Left lung (tissue), 4 donors: ENCODE measurements at regions not wholly inside any gene's neighbourhood (a gene's known extent, or its start where the extent isn't known, plus 50 kb on each side); places are given as distances from the start of the nearest gene placed in this dataset.
A peak's percentile ranks its signal among the peaks of the same experiment; 100 is the strongest.

ENCODE experiments used
- ATAC-seq: fragments of 200-7000 bp; cut with Tn5 transposase; one replicate; pipeline ENCODE4 v1.9.1; 2020; ENCODE audit warnings: moderate library complexity
- DNase-seq, 4 donors: peaks; one replicate each; pipeline ENCODE4 v3.0.0-alpha.2; 2013 to 2020
- H3K27ac ChIP-seq, 2 donors: fragments of 200-600 bp; sonication (generic) in 1 of 2; one replicate each; pipeline versions ENCODE4 v1.5.0 to v1.8.0; 2020 to 2021
- H3K27me3 ChIP-seq, 2 donors: fragments of 200-600 bp; sonication (generic) in 1 of 2; one replicate each; pipeline versions ENCODE4 v1.5.0 to v1.8.0; 2020 to 2021
- H3K36me3 ChIP-seq, 2 donors: fragments of 200-600 bp; sonication (generic) in 1 of 2; one replicate each; pipeline versions ENCODE4 v1.5.0 to v1.8.0; 2020 to 2021
- H3K4me1 ChIP-seq, 2 donors: fragments of 200-600 bp; one replicate each; pipeline ENCODE4 v1.8.0; 2021
- H3K4me3 ChIP-seq, 2 donors: fragments of 200-600 bp; sonication (generic) in 1 of 2; one replicate each; pipeline versions ENCODE4 v1.5.0 to v1.8.0; 2020 to 2021; ENCODE audit warnings: mild to moderate bottlenecking in 1 of 2
- H3K9me3 ChIP-seq, 2 donors: fragments of 200-600 bp; sonication (generic) in 1 of 2; one replicate each; pipeline versions ENCODE4 v1.5.0 to v1.8.0; 2020 to 2021
- CTCF ChIP-seq, 2 donors: fragments of 200-600 bp; sonication (generic) in 1 of 2; IDR thresholded peaks; one replicate each; pipeline versions ENCODE4 v1.5.0 to v1.8.0; 2021; ENCODE audit warnings: antibody characterized with exemption in 2 of 2
- intact Hi-C, 2 donors: fragments of 100-400 bp; cut with DNase I; formaldehyde crosslinking; loops; one replicate each; pipeline versions ENCODE4 v1.11.2 to v1.14.2; 2022
- donor health status: DM: no; HTN: yes; CAD: no.
- donor health status: DM: no; HTN: no; CAD: no.

- DNase-seq = peak in 2 of 4 donors; percentile 41 to 74
- peak; percentile 62 for ATAC-seq
- H3K4me1 ChIP-seq = peaks cover 0 to 14% of the 10 kb centered on the region in 2 donors
- H3K27ac ChIP-seq = no peak overlapping the region
- TF ChIP-seq CTCF (IDR thresholded peaks at IDR 0.05) = no peak
- intact Hi-C loops = no loop called here
- H3K4me3 ChIP-seq = no peak overlapping the region
- H3K36me3 ChIP-seq = no peaks in the 10 kb centered on the region
- peaks cover 0 to 11% of the 10 kb centered on the region in 2 donors for H3K27me3 ChIP-seq
- H3K9me3 ChIP-seq = no peaks in the 10 kb centered on the region
These were observed 64.4 kb upstream of the SFMBT2 start for GRCh38 chr10:7475046-7475911.

GRCh38 chr10:7474388-7474787 lies 63.6 kb upstream of the SFMBT2 start:
- H3K27ac ChIP-seq = no peak overlapping the region
- no peak for DNase-seq
- peaks cover 0 to 11% of the 10 kb centered on the region in 2 donors for H3K27me3 ChIP-seq
- no peak overlapping the region for H3K4me3 ChIP-seq
- intact Hi-C loops = no loop called here
- peaks cover 0 to 14% of the 10 kb centered on the region in 2 donors for H3K4me1 ChIP-seq
- no peak for TF ChIP-seq CTCF (IDR thresholded peaks at IDR 0.05)
- H3K36me3 ChIP-seq = no peaks in the 10 kb centered on the region
- no peaks in the 10 kb centered on the region for H3K9me3 ChIP-seq
- no peak for ATAC-seq

- intact Hi-C loops = no loop called here
- Histone ChIP-seq H3K36me3 (no peaks in the 10 kb centered on the region), H3K4me1 (peaks cover 0 to 14% of the 10 kb centered on the region in 2 donors), H3K27me3 (peaks cover 0 to 11% of the 10 kb centered on the region in 2 donors), H3K27ac (no peak overlapping the region), H3K4me3 (no peak overlapping the region), H3K9me3 (no peaks in the 10 kb centered on the region)
- TF ChIP-seq CTCF (IDR thresholded peaks at IDR 0.05) = no peak
- no peak for DNase-seq
- no peak for ATAC-seq
These were observed 62.6 kb upstream of the SFMBT2 start for GRCh38 chr10:7473474-7473873.

GRCh38 chr10:7471720-7472367 lies 61.0 kb upstream of the SFMBT2 start:
- peaks cover 0 to 11% of the 10 kb centered on the region in 2 donors for H3K27me3 ChIP-seq
- peak in 1 of 4 donors; percentile 47 for DNase-seq
- no peak for TF ChIP-seq CTCF (IDR thresholded peaks at IDR 0.05)
- peaks cover 0 to 14% of the 10 kb centered on the region in 2 donors for H3K4me1 ChIP-seq
- H3K4me3 ChIP-seq = no peak overlapping the region
- peak overlapping the region in 1 of 2 donors; percentile 33 for H3K27ac ChIP-seq
- no peaks in the 10 kb centered on the region for H3K36me3 ChIP-seq
- intact Hi-C loops = no loop called here
- ATAC-seq = peak; percentile 36
- H3K9me3 ChIP-seq = no peaks in the 10 kb centered on the region

- ATAC-seq (no peak), DNase-seq (no peak)
- H3K9me3 ChIP-seq = no peaks in the 10 kb centered on the region
- no peak overlapping the region for H3K4me3 ChIP-seq
- H3K4me1 ChIP-seq = peaks cover 0 to 10% of the 10 kb centered on the region in 2 donors
- no peak overlapping the region for H3K27ac ChIP-seq
- H3K27me3 ChIP-seq = peaks cover 0 to 9% of the 10 kb centered on the region in 2 donors
- no peaks in the 10 kb centered on the region for H3K36me3 ChIP-seq
- no peak for TF ChIP-seq CTCF (IDR thresholded peaks at IDR 0.05)
- intact Hi-C loops = no loop called here
These were observed 59.5 kb upstream of the SFMBT2 start for GRCh38 chr10:7470371-7470770.
